HepG2 (cell line): ENCODE measurements at regions not wholly inside any gene's neighbourhood (a gene's known extent, or its start where the extent isn't known, plus 50 kb on each side); places are given as distances from the start of the nearest gene placed in this dataset.

Source experiments
- ATAC-seq: fragments of 200-7000 bp; cut with Tn5 transposase; 3 replicates; pipeline ENCODE4 v1.9.1; 2020; ENCODE audit warnings: mild to moderate bottlenecking, moderate library complexity
- BruUV-seq: library from RNA; stranded (reverse); fragments of 400-500 nt; replicated peaks from 2 replicates; lab custom pipeline; 2021; lab: Mats Ljungman, UMichigan
- CTCF ChIA-PET: fragments of 300-600 bp; formaldehyde crosslinking; extraction: SDS; loops from one replicate; lab custom pipeline; 2021; ENCODE audit warnings: low total read pairs, inconsistent platforms, low intra/inter-chr PET ratio; lab: Yijun Ruan, JAX
- POLR2A ChIA-PET: fragments of 350-600 bp; sonication (Branson Sonifier 250); formaldehyde crosslinking; loops from one replicate; lab custom pipeline; 2020; ENCODE audit warnings: antibody characterized with exemption, inconsistent platforms; lab: Yijun Ruan, JAX
- DNase-seq: peaks from one replicate; pipeline ENCODE4 v3.0.0-alpha.2; 2015; ENCODE audit warnings: low spot score
- FAIRE-seq: peaks from 3 replicates; lab custom pipeline; 2011; peaks lifted over from hg19 to GRCh38; lab: Jason Lieb, UNC
- H2AFZ ChIP-seq: one replicate; pipeline ENCODE4 v1.6.1; 2011; ENCODE audit warnings: low read length, inconsistent platforms
- H3K27ac ChIP-seq: fragments of 300-600 bp; 3 replicates; pipeline ENCODE4 v1.8.0; 2011; ENCODE audit warnings: mixed run types, mild to moderate bottlenecking, mixed read lengths, low read length, inconsistent platforms; ENCODE audit not compliant: insufficient read depth; ENCODE audit errors: extremely low read length
- H3K27me3 ChIP-seq, 2 experiments: fragments of 200-600 bp in 1 of 2; 2 replicates in 1 of 2; 3 replicates in 1 of 2; pipeline versions ENCODE4 v1.6.0 to v1.8.0; 2011; ENCODE audit warnings: low read length in 2 of 2, mild to moderate bottlenecking in 2 of 2, moderate library complexity in 2 of 2, inconsistent platforms in 1 of 2; ENCODE audit not compliant: insufficient read depth in 2 of 2, control insufficient read depth in 1 of 2
- H3K36me3 ChIP-seq, 2 experiments: fragments of 200-600 bp in 1 of 2; replicated peaks in 1 of 2; 2 replicates in 1 of 2; 3 replicates in 1 of 2; pipeline versions ENCODE4 v1.5.1 to v1.8.0; 2011; ENCODE audit warnings: low read length in 2 of 2, inconsistent platforms in 1 of 2; ENCODE audit not compliant: insufficient read depth in 2 of 2, control insufficient read depth in 1 of 2
- H3K4me1 ChIP-seq: 2 replicates; pipeline ENCODE4 v1.5.1; 2012; ENCODE audit warnings: low read length, inconsistent platforms; ENCODE audit not compliant: insufficient read depth
- H3K4me2 ChIP-seq: 2 replicates; pipeline ENCODE4 v1.6.0; 2011; ENCODE audit warnings: low read depth, low read length, inconsistent platforms
- H3K4me3 ChIP-seq, 3 experiments: fragments of 200-600 bp in 1 of 3; sonication (generic), shearing (Covaris generic) in 1 of 3; replicated peaks in 1 of 3; 2 replicates each; pipeline ENCODE4 v1.5.1; 2011 to 2016; ENCODE audit warnings: low read length in 3 of 3, inconsistent platforms in 2 of 3, low read depth in 2 of 3, mild to moderate bottlenecking in 2 of 3, control low read depth in 1 of 3, mixed read lengths in 1 of 3; ENCODE audit not compliant: insufficient read depth in 1 of 3
- H3K79me2 ChIP-seq: one replicate; pipeline ENCODE4 v1.6.1; 2011; ENCODE audit warnings: low read length, inconsistent platforms; ENCODE audit not compliant: insufficient read depth
- H3K9ac ChIP-seq: 2 replicates; pipeline ENCODE4 v1.6.0; 2011; ENCODE audit warnings: mild to moderate bottlenecking, low read depth, low read length, inconsistent platforms; ENCODE audit not compliant: insufficient read depth
- H3K9me3 ChIP-seq: 2 replicates; pipeline ENCODE4 v1.5.1; 2012; ENCODE audit warnings: mild to moderate bottlenecking, low read length
- H4K20me1 ChIP-seq: 2 replicates; pipeline ENCODE4 v1.6.0; 2011; ENCODE audit warnings: inconsistent platforms, mild to moderate bottlenecking, low read length, moderate library complexity; ENCODE audit not compliant: insufficient read depth
- ATF2 ChIP-seq: sonication (generic); formaldehyde crosslinking; IDR thresholded peaks from 2 replicates; pipeline ENCODE4 v1.4.0; 2020; ENCODE audit warnings: missing genetic modification reagents
- CEBPG ChIP-seq: IDR thresholded peaks from 2 replicates; pipeline ENCODE4 v1.6.1; 2016
- FOXM1 ChIP-seq: sonication (generic); formaldehyde crosslinking; IDR thresholded peaks from 2 replicates; pipeline ENCODE4 v1.5.0; 2020; ENCODE audit warnings: missing genetic modification reagents
- GLI4 ChIP-seq: sonication (generic); formaldehyde crosslinking; IDR thresholded peaks from 2 replicates; pipeline ENCODE4 v1.5.1; 2020; ENCODE audit warnings: missing genetic modification reagents, mild to moderate bottlenecking, moderate library complexity, borderline replicate concordance
- HNF4A ChIP-seq: sonication (generic); formaldehyde crosslinking; IDR thresholded peaks from 2 replicates; pipeline ENCODE4 v1.4.0; 2020; ENCODE audit warnings: missing genetic modification reagents
- IKZF1 ChIP-seq: fragments of 450-650 bp; IDR thresholded peaks from 2 replicates; pipeline ENCODE4 v1.7.1; 2016
- MLLT10 ChIP-seq: sonication (generic); formaldehyde crosslinking; IDR thresholded peaks from 2 replicates; pipeline ENCODE4 v1.4.0; 2020; ENCODE audit warnings: missing genetic modification reagents
- MLX ChIP-seq: IDR thresholded peaks from 2 replicates; pipeline ENCODE4 v1.6.1; 2016
- MTF2 ChIP-seq: sonication (generic); formaldehyde crosslinking; IDR thresholded peaks from 2 replicates; pipeline ENCODE4 v1.5.0; 2020; ENCODE audit warnings: missing genetic modification reagents, borderline replicate concordance
- SNAPC5 ChIP-seq: sonication (generic); formaldehyde crosslinking; IDR thresholded peaks from 2 replicates; pipeline ENCODE4 v1.8.1; 2023; ENCODE audit warnings: mild to moderate bottlenecking, missing genetic modification reagents, borderline replicate concordance
- ZBED4 ChIP-seq: sonication (generic); formaldehyde crosslinking; IDR thresholded peaks from 2 replicates; pipeline ENCODE4 v1.4.0; 2020; ENCODE audit warnings: missing genetic modification reagents, borderline replicate concordance
- ZBTB34 ChIP-seq: sonication (generic); formaldehyde crosslinking; IDR thresholded peaks from 2 replicates; pipeline ENCODE4 v1.8.0; 2022; ENCODE audit warnings: mild to moderate bottlenecking, missing genetic modification reagents
- ZNF598 ChIP-seq: sonication (generic); formaldehyde crosslinking; IDR thresholded peaks from 2 replicates; pipeline ENCODE4 v1.5.1; 2020; ENCODE audit warnings: mild to moderate bottlenecking, missing genetic modification reagents, borderline replicate concordance
- WGBS: methylation state at CpG from one replicate; pipeline ENCODE4 v1.1.6; 2017; ENCODE audit warnings: low lambda C conversion rate; 5-methylcytosine and 5-hydroxymethylcytosine counted together
- in situ Hi-C: cut with HindIII; loops from 2 replicates; pipeline ENCODE4 v1.10.0; 2017; ENCODE audit warnings: low pct_unique_long_range_greater_than_20kb; ENCODE audit not compliant: extremely low pct_ligation_motif_present
- intact Hi-C: fragments of 100-400 bp; cut with micrococcal nuclease; formaldehyde crosslinking; loops from one replicate; pipeline ENCODE4 v1.10.0; 2022; ENCODE audit not compliant: unreplicated experiment

GRCh38 chrX:16524316-16524715 lies 125.6 kb upstream of the S100G start:
- Histone ChIP-seq H3K27me3 (no peaks in the 10 kb centered on the region), H3K79me2 (no peaks in the 10 kb centered on the region), H3K9ac (no peak overlapping the region), H3K9me3 (no peaks in the 10 kb centered on the region), H3K4me2 (no peak overlapping the region), H3K27ac (no peak overlapping the region), H3K4me3 (no peak overlapping the region), H3K4me1 (no peaks in the 10 kb centered on the region), H3K36me3 (no peaks in the 10 kb centered on the region), H4K20me1 (no peaks in the 10 kb centered on the region), H2AFZ (no peak overlapping the region)
- TF ChIP-seq ATF2 (CRISPR knock-in tag) (no peak), GLI4 (CRISPR knock-in tag) (no peak)
- CTCF ChIA-PET: no interaction called here
- intact Hi-C loops: no loop called here
- in situ Hi-C loops: no loop called here
- no TSS peak for BruUV-seq
- no peak for DNase-seq
- ATAC-seq: no peak
- FAIRE-seq: no peak
- WGBS: 0% methylated on average over 1 of the region's 1 CpG
- POLR2A ChIA-PET: no interaction called here

- ATAC-seq: no peak
- H3K9ac ChIP-seq: no peak overlapping the region
- CTCF ChIA-PET: no interaction called here
- no peak overlapping the region for H3K4me3 ChIP-seq
- no peaks in the 10 kb centered on the region for H3K4me1 ChIP-seq
- no peaks in the 10 kb centered on the region for H3K36me3 ChIP-seq
- no peaks in the 10 kb centered on the region for H3K27me3 ChIP-seq
- no peak overlapping the region for H3K4me2 ChIP-seq
- no peak overlapping the region for H2AFZ ChIP-seq
- intact Hi-C loops (no loop called here), in situ Hi-C loops (no loop called here)
- no peaks in the 10 kb centered on the region for H3K79me2 ChIP-seq
- H3K27ac ChIP-seq: no peak overlapping the region
- no peaks in the 10 kb centered on the region for H3K9me3 ChIP-seq
- BruUV-seq: no TSS peak
- DNase-seq: no peak
- FAIRE-seq: no peak
- H4K20me1 ChIP-seq: no peaks in the 10 kb centered on the region
- POLR2A ChIA-PET: no interaction called here
- WGBS: 20% methylated on average over 1 of the region's 2 CpGs
- TF ChIP-seq MLX (CRISPR knock-in tag): no peak
- no peak for TF ChIP-seq SNAPC5 (CRISPR knock-in tag)
- TF ChIP-seq MLLT10 (CRISPR knock-in tag): no peak
- peak; percentile 35; the same call in 1 of the 2 replicates for TF ChIP-seq CEBPG
- no peak for TF ChIP-seq ZBED4 (CRISPR knock-in tag)
- no peak for TF ChIP-seq ZBTB34 (CRISPR knock-in tag)
- no peak for TF ChIP-seq ZNF598 (CRISPR knock-in tag)
- no peak for TF ChIP-seq MTF2 (CRISPR knock-in tag)
- TF ChIP-seq FOXM1 (CRISPR knock-in tag): no peak
- peak; percentile 44; the same call in 1 of the 2 replicates for TF ChIP-seq HNF4A
- no peak for TF ChIP-seq IKZF1
Observed at GRCh38 chrX:16526003-16526402, 124.0 kb upstream of the S100G start.
